ENCODE measurements at regions not wholly inside any gene's neighbourhood (a gene's known extent, or its start where the extent isn't known, plus 50 kb on each side); places are given as distances from the start of the nearest gene placed in this dataset.

DNA sequence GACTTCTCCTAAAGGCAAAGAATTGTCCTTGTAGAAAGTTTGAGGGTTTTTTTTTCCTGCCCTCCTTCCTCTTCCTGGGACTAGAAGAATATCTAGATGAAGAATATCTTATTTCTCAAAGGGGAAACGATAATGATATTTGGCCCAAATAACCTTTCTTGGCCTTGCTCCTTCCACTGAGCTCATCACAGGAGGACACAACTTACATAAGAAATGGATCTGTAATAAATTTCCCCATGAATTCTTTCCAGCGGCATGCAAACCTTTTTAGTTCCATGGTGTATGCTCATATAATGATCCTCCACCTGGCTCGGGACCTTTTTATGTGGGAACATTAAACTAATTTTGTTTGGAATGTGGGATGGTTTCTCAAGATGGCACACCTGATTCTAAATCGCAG lies 304.4 kb downstream of the DMRT2 start:
- TF ChIP-seq POLR2AphosphoS5 (IDR thresholded peaks at IDR 0.05; ENCODE audit: low read depth, low read length) = no peak
- TF ChIP-seq NFIC (IDR thresholded peaks at IDR 0.05; ENCODE audit: borderline replicate concordance) = no peak
- no peak for TF ChIP-seq GABPA (IDR thresholded peaks at IDR 0.05; ENCODE audit: low read depth)
- TF ChIP-seq, protein P1, sequence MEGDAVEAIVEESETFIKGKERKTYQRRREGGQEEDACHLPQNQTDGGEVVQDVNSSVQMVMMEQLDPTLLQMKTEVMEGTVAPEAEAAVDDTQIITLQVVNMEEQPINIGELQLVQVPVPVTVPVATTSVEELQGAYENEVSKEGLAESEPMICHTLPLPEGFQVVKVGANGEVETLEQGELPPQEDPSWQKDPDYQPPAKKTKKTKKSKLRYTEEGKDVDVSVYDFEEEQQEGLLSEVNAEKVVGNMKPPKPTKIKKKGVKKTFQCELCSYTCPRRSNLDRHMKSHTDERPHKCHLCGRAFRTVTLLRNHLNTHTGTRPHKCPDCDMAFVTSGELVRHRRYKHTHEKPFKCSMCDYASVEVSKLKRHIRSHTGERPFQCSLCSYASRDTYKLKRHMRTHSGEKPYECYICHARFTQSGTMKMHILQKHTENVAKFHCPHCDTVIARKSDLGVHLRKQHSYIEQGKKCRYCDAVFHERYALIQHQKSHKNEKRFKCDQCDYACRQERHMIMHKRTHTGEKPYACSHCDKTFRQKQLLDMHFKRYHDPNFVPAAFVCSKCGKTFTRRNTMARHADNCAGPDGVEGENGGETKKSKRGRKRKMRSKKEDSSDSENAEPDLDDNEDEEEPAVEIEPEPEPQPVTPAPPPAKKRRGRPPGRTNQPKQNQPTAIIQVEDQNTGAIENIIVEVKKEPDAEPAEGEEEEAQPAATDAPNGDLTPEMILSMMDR (IDR thresholded peaks at IDR 0.05) = no peak
- TF ChIP-seq EP300 (IDR thresholded peaks at IDR 0.05; ENCODE audit: borderline replicate concordance in 1 of 2, low read depth in 1 of 2, low read length in 1 of 2) = no peak
- TF ChIP-seq, protein P2, sequence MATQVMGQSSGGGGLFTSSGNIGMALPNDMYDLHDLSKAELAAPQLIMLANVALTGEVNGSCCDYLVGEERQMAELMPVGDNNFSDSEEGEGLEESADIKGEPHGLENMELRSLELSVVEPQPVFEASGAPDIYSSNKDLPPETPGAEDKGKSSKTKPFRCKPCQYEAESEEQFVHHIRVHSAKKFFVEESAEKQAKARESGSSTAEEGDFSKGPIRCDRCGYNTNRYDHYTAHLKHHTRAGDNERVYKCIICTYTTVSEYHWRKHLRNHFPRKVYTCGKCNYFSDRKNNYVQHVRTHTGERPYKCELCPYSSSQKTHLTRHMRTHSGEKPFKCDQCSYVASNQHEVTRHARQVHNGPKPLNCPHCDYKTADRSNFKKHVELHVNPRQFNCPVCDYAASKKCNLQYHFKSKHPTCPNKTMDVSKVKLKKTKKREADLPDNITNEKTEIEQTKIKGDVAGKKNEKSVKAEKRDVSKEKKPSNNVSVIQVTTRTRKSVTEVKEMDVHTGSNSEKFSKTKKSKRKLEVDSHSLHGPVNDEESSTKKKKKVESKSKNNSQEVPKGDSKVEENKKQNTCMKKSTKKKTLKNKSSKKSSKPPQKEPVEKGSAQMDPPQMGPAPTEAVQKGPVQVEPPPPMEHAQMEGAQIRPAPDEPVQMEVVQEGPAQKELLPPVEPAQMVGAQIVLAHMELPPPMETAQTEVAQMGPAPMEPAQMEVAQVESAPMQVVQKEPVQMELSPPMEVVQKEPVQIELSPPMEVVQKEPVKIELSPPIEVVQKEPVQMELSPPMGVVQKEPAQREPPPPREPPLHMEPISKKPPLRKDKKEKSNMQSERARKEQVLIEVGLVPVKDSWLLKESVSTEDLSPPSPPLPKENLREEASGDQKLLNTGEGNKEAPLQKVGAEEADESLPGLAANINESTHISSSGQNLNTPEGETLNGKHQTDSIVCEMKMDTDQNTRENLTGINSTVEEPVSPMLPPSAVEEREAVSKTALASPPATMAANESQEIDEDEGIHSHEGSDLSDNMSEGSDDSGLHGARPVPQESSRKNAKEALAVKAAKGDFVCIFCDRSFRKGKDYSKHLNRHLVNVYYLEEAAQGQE (IDR thresholded peaks at IDR 0.05; ENCODE audit: low read depth, low read length) = no peak
